Endothelial cell (in vitro differentiated cells): ENCODE measurements at regions not wholly inside any gene's neighbourhood (a gene's known extent, or its start where the extent isn't known, plus 50 kb on each side); places are given as distances from the start of the nearest gene placed in this dataset.

ENCODE experiments used
- DNase-seq: peaks from one replicate; pipeline ENCODE4 v3.0.0; 2021; ENCODE audit warnings: low spot score
- H3K27ac Mint-ChIP-seq: one replicate; pipeline ENCODE4 v1.8.0; 2021; ENCODE audit warnings: mixed read lengths, inconsistent platforms; ENCODE audit not compliant: unreplicated experiment
- H3K27me3 Mint-ChIP-seq: one replicate; pipeline ENCODE4 v1.8.0; 2021; ENCODE audit warnings: mild to moderate bottlenecking, moderate library complexity, mixed read lengths, inconsistent platforms; ENCODE audit not compliant: unreplicated experiment
- H3K36me3 Mint-ChIP-seq: one replicate; pipeline ENCODE4 v1.8.0; 2021; ENCODE audit warnings: mild to moderate bottlenecking, low read depth, mixed read lengths, inconsistent platforms; ENCODE audit not compliant: unreplicated experiment
- H3K4me1 Mint-ChIP-seq: one replicate; pipeline ENCODE4 v1.8.0; 2021; ENCODE audit warnings: mild to moderate bottlenecking, mixed read lengths, inconsistent platforms; ENCODE audit not compliant: unreplicated experiment
- H3K4me3 Mint-ChIP-seq: one replicate; pipeline ENCODE4 v1.8.0; 2021; ENCODE audit warnings: mild to moderate bottlenecking, mixed read lengths, inconsistent platforms; ENCODE audit not compliant: unreplicated experiment
- H3K9me3 Mint-ChIP-seq: one replicate; pipeline ENCODE4 v1.8.0; 2021; ENCODE audit warnings: mixed read lengths, inconsistent platforms; ENCODE audit not compliant: unreplicated experiment
- CTCF ChIP-seq: fragments of 200-600 bp; sonication (generic); IDR thresholded peaks from one replicate; pipeline ENCODE4 v1.5.0; 2021; ENCODE audit warnings: antibody characterized with exemption; ENCODE audit not compliant: unreplicated experiment

GRCh38 chr9:88816591-88816990 lies 174.7 kb upstream of the S1PR3 start:
- H3K4me1 Mint-ChIP-seq = no peaks in the 10 kb centered on the region
- no peak for DNase-seq
- no peaks in the 10 kb centered on the region for H3K9me3 Mint-ChIP-seq
- H3K27me3 Mint-ChIP-seq = no peaks in the 10 kb centered on the region
- H3K36me3 Mint-ChIP-seq = no peaks in the 10 kb centered on the region
- H3K27ac Mint-ChIP-seq = no peak overlapping the region
- no peak overlapping the region for H3K4me3 Mint-ChIP-seq
- TF ChIP-seq CTCF = no peak

GRCh38 chr9:88817628-88818027 lies 173.6 kb upstream of the S1PR3 start:
- no peak for TF ChIP-seq CTCF
- Mint-ChIP-seq H3K36me3 (no peaks in the 10 kb centered on the region), H3K27me3 (no peaks in the 10 kb centered on the region), H3K9me3 (no peaks in the 10 kb centered on the region), H3K4me3 (no peak overlapping the region), H3K27ac (no peak overlapping the region), H3K4me1 (no peaks in the 10 kb centered on the region)
- no peak for DNase-seq

- Mint-ChIP-seq H3K36me3 (no peaks in the 10 kb centered on the region), H3K4me3 (no peak overlapping the region), H3K27ac (no peak overlapping the region), H3K27me3 (no peaks in the 10 kb centered on the region), H3K4me1 (no peaks in the 10 kb centered on the region), H3K9me3 (no peaks in the 10 kb centered on the region)
- no peak for TF ChIP-seq CTCF
- no peak for DNase-seq
Observed at GRCh38 chr9:88818495-88819201, 172.6 kb upstream of the S1PR3 start.

GRCh38 chr9:88819476-88819875 lies 171.8 kb upstream of the S1PR3 start:
- H3K9me3 Mint-ChIP-seq = no peaks in the 10 kb centered on the region
- H3K27ac Mint-ChIP-seq = no peak overlapping the region
- H3K4me1 Mint-ChIP-seq = no peaks in the 10 kb centered on the region
- H3K36me3 Mint-ChIP-seq = no peaks in the 10 kb centered on the region
- no peaks in the 10 kb centered on the region for H3K27me3 Mint-ChIP-seq
- TF ChIP-seq CTCF = no peak
- no peak for DNase-seq
- H3K4me3 Mint-ChIP-seq = no peak overlapping the region

- H3K36me3 Mint-ChIP-seq = no peaks in the 10 kb centered on the region
- no peaks in the 10 kb centered on the region for H3K27me3 Mint-ChIP-seq
- H3K9me3 Mint-ChIP-seq = no peaks in the 10 kb centered on the region
- H3K27ac Mint-ChIP-seq = no peak overlapping the region
- no peak overlapping the region for H3K4me3 Mint-ChIP-seq
- H3K4me1 Mint-ChIP-seq = no peaks in the 10 kb centered on the region
- TF ChIP-seq CTCF = no peak
- DNase-seq = no peak
Observed at GRCh38 chr9:88820055-88820454, 171.2 kb upstream of the S1PR3 start.
